Neural cell (in vitro differentiated cells): ENCODE measurements at regions not wholly inside any gene's neighbourhood (a gene's known extent, or its start where the extent isn't known, plus 50 kb on each side); places are given as distances from the start of the nearest gene placed in this dataset.

ENCODE experiments used
- H2AFZ ChIP-seq: fragments of 200-600, 300-800 bp; sonication (generic), shearing (Covaris generic); 2 replicates; pipeline ENCODE4 v1.6.0; 2014; ENCODE audit warnings: low read depth, mild to moderate bottlenecking, antibody characterized with exemption, low read length, moderate library complexity
- H3F3A ChIP-seq: fragments of 200-600 bp; shearing (Covaris generic); 2 replicates; pipeline ENCODE4 v1.6.1; 2016; ENCODE audit warnings: mild to moderate bottlenecking, moderate library complexity, mixed read lengths, antibody characterized with exemption, low read length; ENCODE audit not compliant: insufficient read depth, poor library complexity, severe bottlenecking
- H3K27ac ChIP-seq: fragments of 200-600, 300-800 bp; sonication (generic), shearing (Covaris generic); 2 replicates; pipeline ENCODE4 v1.5.1; 2014; ENCODE audit warnings: mild to moderate bottlenecking, low read length, moderate library complexity
- H3K27me3 ChIP-seq: fragments of 300-800, 200-600 bp; sonication (generic), shearing (Covaris generic); 2 replicates; pipeline ENCODE4 v1.6.0; 2014; ENCODE audit warnings: mild to moderate bottlenecking, low read depth, low read length, moderate library complexity; ENCODE audit not compliant: insufficient read depth
- H3K36me3 ChIP-seq: fragments of 300-800, 200-600 bp; sonication (generic), shearing (Covaris generic); 2 replicates; pipeline ENCODE4 v1.5.1; 2014; ENCODE audit warnings: mild to moderate bottlenecking, antibody characterized with exemption, low read length, moderate library complexity; ENCODE audit not compliant: insufficient read depth
- H3K4me2 ChIP-seq: fragments of 300-800, 200-600 bp; sonication (generic), shearing (Covaris generic); 2 replicates; pipeline ENCODE4 v1.6.0; 2014; ENCODE audit warnings: mild to moderate bottlenecking, low read length
- H3K4me3 ChIP-seq: fragments of 300-800, 200-600 bp; sonication (generic), shearing (Covaris generic); 2 replicates; pipeline ENCODE4 v1.5.1; 2014; ENCODE audit warnings: mild to moderate bottlenecking, low read length, moderate library complexity
- H3K79me2 ChIP-seq: fragments of 200-600 bp; shearing (Covaris generic); replicated peaks from 2 replicates; pipeline ENCODE4 v1.6.0; 2014; ENCODE audit warnings: mild to moderate bottlenecking, low read length, moderate library complexity; ENCODE audit not compliant: insufficient read depth
- H3K9ac ChIP-seq: fragments of 300-800, 200-600 bp; sonication (generic), shearing (Covaris generic); 2 replicates; pipeline ENCODE4 v1.6.1; 2016; ENCODE audit warnings: mild to moderate bottlenecking, low read length, mixed read lengths
- H3K9me2 ChIP-seq: fragments of 200-600 bp; shearing (Covaris generic); 2 replicates; pipeline ENCODE4 v1.6.1; 2016; ENCODE audit warnings: mild to moderate bottlenecking, low read length, mixed read lengths; ENCODE audit not compliant: insufficient read depth
- H3K9me3 ChIP-seq: fragments of 200-600, 300-800 bp; sonication (generic), shearing (Covaris generic); 2 replicates; pipeline ENCODE4 v1.6.1; 2016; ENCODE audit warnings: mild to moderate bottlenecking, mixed run types, low read length, moderate library complexity, mixed read lengths
- H4K20me1 ChIP-seq: fragments of 200-600 bp; shearing (Covaris generic); 2 replicates; pipeline ENCODE4 v1.6.1; 2016; ENCODE audit warnings: mild to moderate bottlenecking, mixed run types; ENCODE audit not compliant: insufficient read depth
- CTCF ChIP-seq: fragments of 450-650 bp; IDR thresholded peaks from 2 replicates; pipeline ENCODE4 v1.5.1; 2014; ENCODE audit warnings: antibody characterized with exemption, mild to moderate bottlenecking, moderate library complexity; ENCODE audit not compliant: poor library complexity, severe bottlenecking
- EP300 ChIP-seq: fragments of 450-650 bp; conservative IDR thresholded peaks from 2 replicates; pipeline ENCODE4 v1.6.1; 2014; ENCODE audit warnings: antibody characterized with exemption, mild to moderate bottlenecking, moderate library complexity; ENCODE audit not compliant: poor library complexity, severe bottlenecking
- EZH2 ChIP-seq: fragments of 200-600, 300-800 bp; shearing (Covaris generic), sonication (generic); IDR thresholded peaks from 2 replicates; pipeline ENCODE4 v1.6.1; 2014; ENCODE audit warnings: antibody characterized with exemption, low read length, borderline replicate concordance, mild to moderate bottlenecking; ENCODE audit not compliant: insufficient read depth, poor library complexity, severe bottlenecking
- MXI1 ChIP-seq: fragments of 450-650 bp; conservative IDR thresholded peaks from 2 replicates; pipeline ENCODE4 v1.6.1; 2014; ENCODE audit warnings: antibody characterized with exemption, mild to moderate bottlenecking; ENCODE audit not compliant: poor library complexity, severe bottlenecking
- POLR2AphosphoS5 ChIP-seq: IDR thresholded peaks from 2 replicates; pipeline ENCODE4 v1.6.1; 2012
- RAD21 ChIP-seq: fragments of 450-650 bp; conservative IDR thresholded peaks from 2 replicates; pipeline ENCODE4 v1.6.1; 2014; ENCODE audit warnings: antibody characterized with exemption, mild to moderate bottlenecking, moderate library complexity
- REST ChIP-seq: IDR thresholded peaks from 2 replicates; pipeline ENCODE4 v1.6.1; 2012; ENCODE audit warnings: borderline replicate concordance
- SMC3 ChIP-seq: fragments of 450-650 bp; conservative IDR thresholded peaks from 2 replicates; pipeline ENCODE4 v1.6.1; 2014; ENCODE audit warnings: antibody characterized with exemption, mild to moderate bottlenecking, moderate library complexity; ENCODE audit not compliant: poor library complexity
- TAF1 ChIP-seq: IDR thresholded peaks from 2 replicates; pipeline ENCODE4 v1.6.1; 2012; ENCODE audit warnings: low read depth

- no peaks in the 10 kb centered on the region for H3K36me3 ChIP-seq
- H4K20me1 ChIP-seq, result no peaks in the 10 kb centered on the region
- H3K9me2 ChIP-seq, result no peaks in the 10 kb centered on the region
- H3K4me2 ChIP-seq, result no peak overlapping the region
- TF ChIP-seq TAF1, result no peak
- no peak for TF ChIP-seq POLR2AphosphoS5
- TF ChIP-seq RAD21, result no peak
- no peak for TF ChIP-seq EP300
- TF ChIP-seq REST, result no peak
- no peak for TF ChIP-seq MXI1
- TF ChIP-seq EZH2, result no peak
- TF ChIP-seq CTCF, result no peak
- no peaks in the 10 kb centered on the region for H3K79me2 ChIP-seq
- no peak overlapping the region for H3K4me3 ChIP-seq
- no peak overlapping the region for H2AFZ ChIP-seq
- no peaks in the 10 kb centered on the region for H3F3A ChIP-seq
- H3K27ac ChIP-seq, result no peak overlapping the region
- H3K9ac ChIP-seq, result no peak overlapping the region
- H3K27me3 ChIP-seq, result no peaks in the 10 kb centered on the region
- H3K9me3 ChIP-seq, result no peaks in the 10 kb centered on the region
These were observed 79.8 kb downstream of the MARCHF4 start for GRCh38 chr2:216292475-216292874.

- Histone ChIP-seq H3K27ac (no peak overlapping the region), H3K4me2 (no peak overlapping the region), H3K36me3 (no peaks in the 10 kb centered on the region), H3K79me2 (no peaks in the 10 kb centered on the region), H3K9me2 (no peaks in the 10 kb centered on the region), H2AFZ (no peak overlapping the region), H3K9me3 (no peaks in the 10 kb centered on the region), H3F3A (no peaks in the 10 kb centered on the region), H3K4me3 (no peak overlapping the region), H3K9ac (no peak overlapping the region), H4K20me1 (no peaks in the 10 kb centered on the region), H3K27me3 (no peaks in the 10 kb centered on the region)
- TF ChIP-seq SMC3 (no peak), MXI1 (no peak), TAF1 (no peak), REST (no peak), EP300 (no peak), CTCF (no peak), EZH2 (no peak), RAD21 (no peak), POLR2AphosphoS5 (no peak)
These were observed 82.8 kb downstream of the MARCHF4 start for GRCh38 chr2:216289470-216289869.
